OCI-LY7 (cell line): ENCODE measurements at regions not wholly inside any gene's neighbourhood (a gene's known extent, or its start where the extent isn't known, plus 50 kb on each side); places are given as distances from the start of the nearest gene placed in this dataset.

Experiments
- BruUV-seq: library from RNA; stranded (reverse); fragments of 400-500 nt; replicated peaks from 2 replicates; lab custom pipeline; 2021; lab: Mats Ljungman, UMichigan
- CTCF ChIA-PET: fragments of 300-600 bp; sonication (Branson Sonifier 250); formaldehyde crosslinking; loops from one replicate; lab custom pipeline; 2022; ENCODE audit warnings: antibody characterized with exemption; ENCODE audit not compliant: unreplicated experiment; lab: Charles Lee
- POLR2A ChIA-PET: fragments of 300-600 bp; sonication (Branson Sonifier 250); formaldehyde crosslinking; loops from one replicate; lab custom pipeline; 2022; ENCODE audit warnings: antibody characterized with exemption; lab: Charles Lee
- DNase-seq: peaks from one replicate; pipeline ENCODE4 v3.0.0-alpha.2; 2015; ENCODE audit warnings: low spot score
- H2AFZ ChIP-seq: fragments of 200-600 bp; sonication (generic), shearing (Covaris generic); 2 replicates; pipeline ENCODE4 v1.6.1; 2014; ENCODE audit warnings: mild to moderate bottlenecking, antibody characterized with exemption, low read length, moderate library complexity
- H3K27ac ChIP-seq: fragments of 200-600 bp; sonication (generic); 2 replicates; pipeline ENCODE4 v1.5.1; 2014; ENCODE audit warnings: mixed run types, low read depth, mild to moderate bottlenecking, moderate library complexity, low read length, inconsistent platforms; ENCODE audit not compliant: poor library complexity, severe bottlenecking
- H3K36me3 ChIP-seq: fragments of 200-600 bp; sonication (generic); 2 replicates; pipeline ENCODE4 v1.6.1; 2014; ENCODE audit warnings: mild to moderate bottlenecking, antibody characterized with exemption, low read length, moderate library complexity, mixed read lengths; ENCODE audit not compliant: insufficient read depth
- H3K4me1 ChIP-seq: fragments of 200-600 bp; sonication (generic); 2 replicates; pipeline ENCODE4 v1.5.1; 2014; ENCODE audit warnings: mild to moderate bottlenecking, low read length; ENCODE audit not compliant: insufficient read depth, poor library complexity, severe bottlenecking
- H3K4me2 ChIP-seq: fragments of 200-600 bp; sonication (generic); 2 replicates; pipeline ENCODE4 v1.6.1; 2014; ENCODE audit warnings: mild to moderate bottlenecking, low read length
- H3K4me3 ChIP-seq: fragments of 200-600 bp; sonication (generic); 2 replicates; pipeline ENCODE4 v1.5.1; 2014; ENCODE audit warnings: mild to moderate bottlenecking, low read depth, low read length; ENCODE audit not compliant: poor library complexity, severe bottlenecking
- H3K79me2 ChIP-seq: fragments of 200-600 bp; sonication (generic); 2 replicates; pipeline ENCODE4 v1.6.1; 2016; ENCODE audit warnings: low read depth, mild to moderate bottlenecking, low read length, moderate library complexity, mixed read lengths; ENCODE audit not compliant: insufficient read depth
- H3K9me2 ChIP-seq: fragments of 200-600 bp; sonication (generic); 2 replicates; pipeline ENCODE4 v1.6.1; 2016; ENCODE audit warnings: mild to moderate bottlenecking, low read length, mixed read lengths; ENCODE audit not compliant: insufficient read depth
- H3K9me3 ChIP-seq: fragments of 200-600 bp; sonication (generic); 2 replicates; pipeline ENCODE4 v1.6.1; 2014; ENCODE audit warnings: mild to moderate bottlenecking, mixed run types, low read length, mixed read lengths
- H4K20me1 ChIP-seq: fragments of 200-600 bp; sonication (generic); 2 replicates; pipeline ENCODE4 v1.6.1; 2014; ENCODE audit warnings: mild to moderate bottlenecking, antibody characterized with exemption, low read length, moderate library complexity, mixed read lengths; ENCODE audit not compliant: insufficient read depth
- CTCF ChIP-seq: fragments of 200-600 bp; sonication (generic); conservative IDR thresholded peaks from 2 replicates; pipeline ENCODE4 v1.5.1; 2014; ENCODE audit warnings: mild to moderate bottlenecking, antibody characterized with exemption, low read length, moderate library complexity, mixed read lengths
- EZH2phosphoT487 ChIP-seq: fragments of 200-600 bp; sonication (generic); IDR thresholded peaks from 2 replicates; pipeline ENCODE4 v1.6.1; 2018; ENCODE audit warnings: low read depth, borderline replicate concordance, mild to moderate bottlenecking, mixed run types, antibody characterized with exemption, low read length, moderate library complexity, mixed read lengths
- intact Hi-C: fragments of 100-400 bp; cut with micrococcal nuclease; formaldehyde crosslinking; loops from one replicate; pipeline ENCODE4 v1.10.0; 2022; ENCODE audit not compliant: unreplicated experiment

GRCh38 chr3:89946884-89947283 lies 839.5 kb downstream of the EPHA3 start:
- Histone ChIP-seq H3K4me2 (no peak overlapping the region), H3K4me3 (no peak overlapping the region), H3K9me2 (no peaks in the 10 kb centered on the region), H4K20me1 (no peaks in the 10 kb centered on the region), H3K36me3 (no peaks in the 10 kb centered on the region), H3K9me3 (no peaks in the 10 kb centered on the region), H3K27ac (no peak overlapping the region), H3K79me2 (no peaks in the 10 kb centered on the region), H2AFZ (no peak overlapping the region), H3K4me1 (no peaks in the 10 kb centered on the region)
- CTCF ChIA-PET, result no interaction called here
- no TSS peak for BruUV-seq
- DNase-seq, result no peak
- intact Hi-C loops, result no loop called here
- TF ChIP-seq CTCF, result no peak
- TF ChIP-seq EZH2phosphoT487, result no peak
- POLR2A ChIA-PET, result interaction anchor here (0.6 to 0.7 kb wide), 2 partner anchors 840 to 1015 kb away, joined by 4 read pairs; no protein-coding TSS in a partner anchor

- Histone ChIP-seq H3K36me3 (no peaks in the 10 kb centered on the region), H3K79me2 (no peaks in the 10 kb centered on the region), H3K9me3 (no peaks in the 10 kb centered on the region), H3K27ac (no peak overlapping the region), H3K4me3 (no peak overlapping the region), H4K20me1 (no peaks in the 10 kb centered on the region), H3K9me2 (no peaks in the 10 kb centered on the region), H3K4me2 (no peak overlapping the region), H3K4me1 (no peaks in the 10 kb centered on the region), H2AFZ (no peak overlapping the region)
- POLR2A ChIA-PET, result interaction anchor here (0.6 to 0.7 kb wide), 2 partner anchors 23 to 841 kb away, joined by 3 to 4 read pairs; no protein-coding TSS in a partner anchor
- no peak for DNase-seq
- intact Hi-C loops, result no loop called here
- CTCF ChIA-PET, result no interaction called here
- TF ChIP-seq EZH2phosphoT487 (no peak), CTCF (no peak)
- no TSS peak for BruUV-seq
Measured at GRCh38 chr3:89947337-89947954, 840.0 kb downstream of the EPHA3 start.

GRCh38 chr3:89948008-89948407 lies 840.6 kb downstream of the EPHA3 start:
- H2AFZ ChIP-seq, result no peak overlapping the region
- no peak for DNase-seq
- no peak overlapping the region for H3K4me3 ChIP-seq
- no peaks in the 10 kb centered on the region for H3K9me2 ChIP-seq
- no TSS peak for BruUV-seq
- H3K9me3 ChIP-seq, result no peaks in the 10 kb centered on the region
- TF ChIP-seq EZH2phosphoT487, result no peak
- TF ChIP-seq CTCF, result no peak
- intact Hi-C loops, result no loop called here
- no peaks in the 10 kb centered on the region for H3K36me3 ChIP-seq
- H3K4me2 ChIP-seq, result no peak overlapping the region
- no peaks in the 10 kb centered on the region for H4K20me1 ChIP-seq
- POLR2A ChIA-PET, result interaction anchor here (0.6 kb wide), 1 partner anchor 24 kb away, joined by 3 read pairs; no protein-coding TSS in a partner anchor
- H3K4me1 ChIP-seq, result no peaks in the 10 kb centered on the region
- no peaks in the 10 kb centered on the region for H3K79me2 ChIP-seq
- CTCF ChIA-PET, result no interaction called here
- no peak overlapping the region for H3K27ac ChIP-seq
